ENCODE measurements at regions not wholly inside any gene's neighbourhood (a gene's known extent, or its start where the extent isn't known, plus 50 kb on each side); places are given as distances from the start of the nearest gene placed in this dataset.

DNA sequence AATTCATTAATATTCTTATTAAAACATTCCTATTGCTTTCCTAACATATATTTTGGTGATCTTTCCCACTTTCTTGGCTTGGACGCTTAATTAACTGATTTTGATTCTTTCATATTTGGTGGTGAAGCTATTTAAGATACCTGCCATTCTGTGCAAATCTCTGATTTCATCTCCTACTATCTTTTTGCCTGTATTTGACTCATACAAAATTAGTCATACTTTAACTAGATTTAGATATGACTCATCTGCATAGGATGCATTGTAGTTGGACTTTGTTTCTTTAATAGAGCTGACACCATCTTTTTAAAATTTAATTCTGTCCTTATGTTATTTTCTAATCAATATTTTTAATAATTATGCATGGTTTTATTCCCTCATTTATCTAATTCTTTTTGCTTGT lies 93.8 kb upstream of the PLPPR4 start:
- DNase-seq, result peak; percentile 38

DNA sequence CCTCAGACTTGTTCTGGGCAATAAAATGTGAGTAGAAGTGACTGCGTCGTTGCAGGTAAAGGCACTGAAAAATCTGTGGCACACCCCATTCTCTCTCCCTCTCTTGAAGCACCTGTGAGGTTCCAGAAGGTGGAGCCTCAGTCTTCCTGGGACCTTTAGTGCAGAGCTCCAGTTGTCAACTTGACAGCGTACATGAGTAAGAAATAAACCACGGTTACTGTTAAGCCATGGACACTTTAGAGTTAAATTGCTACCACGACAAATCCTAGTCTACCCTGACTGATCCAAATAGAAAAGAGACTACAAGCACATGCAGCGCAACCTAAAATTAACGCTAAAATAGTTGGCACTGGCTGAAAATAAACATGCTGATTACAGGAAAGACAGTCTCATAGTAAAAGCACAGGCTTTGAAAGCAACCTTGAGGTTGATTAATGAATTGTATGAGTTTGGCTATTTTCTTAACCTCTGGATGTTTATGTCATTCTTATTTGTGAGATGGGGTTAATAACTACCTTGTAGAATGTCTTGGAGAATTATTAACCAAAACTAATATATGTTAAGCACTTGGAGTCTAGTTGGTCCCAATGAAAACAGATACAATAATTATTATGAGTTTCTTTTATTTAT lies 93.0 kb upstream of the PLPPR4 start:
- DNase-seq, result no peak

DNA sequence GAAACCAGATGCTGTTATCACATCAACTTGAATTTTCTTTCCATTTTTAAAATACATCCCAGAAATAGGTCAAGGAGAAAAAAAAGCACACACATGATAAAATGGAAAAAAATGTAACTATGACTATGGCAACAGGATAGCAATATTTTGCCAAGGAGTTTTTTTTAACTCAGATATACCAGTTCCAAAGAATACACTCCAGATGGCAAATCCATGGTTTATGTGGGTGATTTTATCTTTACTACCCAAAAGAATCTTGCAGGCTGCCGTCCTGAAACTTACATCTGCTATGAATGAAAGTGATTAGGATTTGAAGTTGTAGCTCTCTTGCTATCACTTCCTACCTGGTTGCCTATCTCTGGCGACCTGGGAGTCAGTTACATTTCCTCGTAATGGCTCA lies 91.0 kb upstream of the PLPPR4 start:
- peak; percentile 7 for DNase-seq

DNA sequence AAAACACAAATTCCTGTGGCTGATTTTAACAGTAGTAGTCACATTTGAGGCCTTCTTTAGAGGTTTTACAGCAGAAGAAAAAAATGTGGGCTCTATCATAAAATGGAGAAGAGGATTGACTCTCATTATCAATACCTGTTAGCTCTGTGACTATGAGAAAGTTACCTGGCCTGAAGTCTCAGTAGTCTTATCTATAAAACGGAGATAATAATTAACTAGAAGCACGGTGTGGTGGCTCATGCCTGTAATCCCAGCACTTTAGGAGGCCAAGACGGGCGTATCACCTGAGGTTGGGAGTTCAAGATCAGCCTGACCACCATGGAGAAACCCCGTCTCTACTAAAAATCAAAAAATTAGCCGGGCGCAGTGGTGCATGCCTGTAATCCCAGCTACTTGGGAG lies 90.4 kb upstream of the PLPPR4 start:
- no peak for DNase-seq

DNA sequence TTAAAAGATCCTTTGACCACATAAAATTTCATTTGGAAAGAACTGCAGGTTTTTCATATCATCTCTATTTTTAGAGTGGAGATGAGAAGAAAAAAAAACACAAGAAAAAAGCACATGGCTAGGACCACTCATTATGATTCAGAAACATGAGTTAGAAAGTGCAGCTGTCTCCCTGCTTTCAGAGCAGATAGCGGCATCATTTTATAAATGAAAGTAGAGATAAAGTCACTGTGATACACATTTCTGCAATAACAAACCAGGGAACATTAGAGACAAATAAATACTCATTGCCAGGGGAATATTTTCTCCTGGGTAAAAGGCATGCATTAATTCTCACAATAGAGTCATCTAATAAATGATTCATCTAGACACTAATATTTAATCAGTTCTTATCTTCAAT lies 87.5 kb upstream of the PLPPR4 start:
- no peak for DNase-seq

DNA sequence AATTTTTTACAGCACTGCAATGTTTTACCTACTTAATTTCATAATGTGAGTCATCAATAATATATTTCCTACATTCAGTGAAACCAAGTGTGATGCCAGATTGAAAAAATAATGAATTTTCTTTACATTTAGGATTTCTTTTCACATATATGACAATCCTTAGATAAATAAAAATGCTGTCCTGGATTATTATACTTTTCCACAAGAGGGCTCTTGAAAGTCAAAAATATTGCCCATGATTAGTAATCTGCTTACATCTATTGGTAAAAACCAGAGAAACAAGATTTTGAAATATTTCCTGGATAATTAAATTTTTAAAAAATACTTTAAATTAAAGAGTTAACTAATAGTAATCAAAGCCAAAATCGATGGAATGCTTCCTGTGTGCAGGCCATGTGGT lies 86.8 kb upstream of the PLPPR4 start:
- no peak for DNase-seq

DNA sequence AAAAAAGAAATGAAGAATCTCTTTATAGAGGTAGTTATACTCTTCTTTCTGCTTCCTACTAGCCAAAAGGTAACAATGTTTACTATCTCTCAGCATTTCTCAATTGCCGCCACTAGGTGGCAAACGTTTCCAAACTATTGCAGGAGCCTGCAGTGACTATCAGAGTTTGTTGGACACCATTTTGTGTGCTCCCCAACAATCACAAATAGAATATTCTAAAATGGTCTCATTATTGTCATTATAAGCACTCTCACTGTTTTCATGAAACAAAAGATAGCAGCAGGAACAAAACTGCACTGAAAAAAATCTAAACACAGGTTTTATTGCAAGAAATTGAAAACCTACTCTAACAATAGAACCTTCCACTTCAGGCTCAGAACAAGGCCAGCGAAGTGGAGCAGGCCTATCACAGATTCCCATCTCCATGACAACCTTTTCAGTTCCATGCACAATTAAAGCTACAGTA lies 83.9 kb upstream of the PLPPR4 start:
- DNase-seq, result peak; percentile 66

DNA sequence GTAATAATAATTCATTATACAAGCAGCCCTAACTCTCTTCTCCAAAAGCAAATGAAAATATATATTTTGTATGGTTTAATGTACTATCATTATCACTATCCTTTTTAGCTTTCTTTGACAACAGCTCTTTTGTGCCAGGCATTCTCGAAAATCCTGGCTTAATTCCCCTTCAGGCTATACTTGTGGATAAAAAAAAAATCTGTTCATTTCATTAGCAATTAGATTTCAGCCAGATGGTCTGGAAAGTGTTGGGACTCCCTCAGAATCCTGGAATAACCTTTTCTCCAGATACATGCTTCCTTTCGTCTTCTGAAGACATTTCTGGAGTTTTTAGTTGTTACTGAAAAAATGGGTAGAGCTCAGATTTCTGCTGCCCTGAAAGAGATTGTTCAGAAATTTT lies 83.4 kb upstream of the PLPPR4 start:
- no peak for DNase-seq

DNA sequence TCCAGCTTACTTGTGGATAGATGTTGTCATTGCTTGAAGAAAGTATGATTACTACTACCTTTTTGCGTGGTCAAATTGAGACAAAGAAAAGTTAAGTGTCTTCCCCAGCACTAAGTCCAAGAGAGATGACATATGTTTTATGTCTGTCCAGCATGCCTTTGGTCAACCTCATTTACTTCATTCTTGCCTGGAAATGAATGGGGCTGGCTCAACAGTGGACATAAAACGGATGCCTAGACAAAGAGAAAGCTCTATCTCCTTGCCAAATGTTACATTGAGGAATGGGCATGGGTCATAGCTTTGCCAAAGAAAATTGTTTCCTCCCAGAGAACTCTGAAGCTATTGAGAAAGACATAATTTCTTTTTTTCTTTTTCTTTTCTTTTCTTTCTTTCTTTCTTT lies 82.4 kb upstream of the PLPPR4 start:
- peak; percentile 1 for DNase-seq

DNA sequence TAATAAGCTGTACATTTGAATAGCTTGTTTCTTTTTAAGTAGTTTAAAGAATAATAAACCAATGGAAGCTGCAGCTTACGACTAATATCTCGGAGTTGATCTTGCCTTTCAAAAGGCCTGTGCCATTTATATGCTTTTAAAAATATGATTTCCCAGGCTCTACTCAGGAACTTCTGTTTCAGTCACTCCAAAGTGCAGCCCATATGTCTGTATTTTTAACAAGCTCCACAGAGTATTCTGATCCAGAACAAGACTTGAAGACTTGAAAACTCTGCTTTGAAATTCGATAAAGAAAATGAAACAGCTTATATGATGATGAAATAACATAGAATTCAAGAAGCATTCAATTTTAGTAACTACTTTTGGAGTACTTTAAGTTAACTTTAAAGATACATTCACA lies 79.1 kb upstream of the PLPPR4 start:
- DNase-seq, result no peak

DNA sequence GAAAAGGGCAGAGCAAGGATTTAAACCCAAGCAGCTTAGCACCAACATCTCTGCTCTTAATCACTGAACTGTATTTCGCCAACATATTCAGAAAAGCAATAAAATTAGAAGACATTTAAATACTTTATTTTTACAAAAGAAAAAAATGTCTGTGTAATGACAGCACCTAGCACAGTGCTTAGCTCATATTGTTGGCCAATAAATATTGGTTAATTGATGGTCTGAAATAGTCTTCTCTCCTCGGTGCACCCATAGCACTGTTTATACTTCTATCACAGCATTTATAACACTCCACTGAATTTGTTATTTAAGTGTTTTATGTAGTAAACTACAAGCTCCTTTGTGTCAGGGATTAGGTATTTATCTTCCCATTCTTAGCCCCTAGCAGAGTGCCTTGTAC lies 70.9 kb upstream of the PLPPR4 start:
- no peak for DNase-seq

DNA sequence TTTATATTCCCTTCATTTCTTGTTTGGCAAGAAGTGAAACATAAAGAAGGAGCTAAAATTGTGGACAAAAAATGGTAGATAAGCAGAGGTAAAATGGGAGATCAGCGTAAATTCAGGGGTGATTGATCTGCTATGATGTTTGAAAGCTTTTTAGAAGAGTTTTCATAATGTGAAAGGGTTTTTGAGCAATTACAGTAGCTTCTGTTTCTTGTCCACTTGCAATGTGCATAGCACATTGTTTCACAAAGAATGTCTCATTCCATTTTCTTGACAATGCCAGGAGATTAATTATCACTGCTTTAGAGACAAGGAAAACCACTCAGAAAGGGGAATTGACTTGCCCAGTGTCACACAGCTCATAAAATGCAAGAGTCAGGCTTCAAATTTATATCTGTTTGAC lies 65.9 kb upstream of the PLPPR4 start:
- peak; percentile 1 for DNase-seq

DNA sequence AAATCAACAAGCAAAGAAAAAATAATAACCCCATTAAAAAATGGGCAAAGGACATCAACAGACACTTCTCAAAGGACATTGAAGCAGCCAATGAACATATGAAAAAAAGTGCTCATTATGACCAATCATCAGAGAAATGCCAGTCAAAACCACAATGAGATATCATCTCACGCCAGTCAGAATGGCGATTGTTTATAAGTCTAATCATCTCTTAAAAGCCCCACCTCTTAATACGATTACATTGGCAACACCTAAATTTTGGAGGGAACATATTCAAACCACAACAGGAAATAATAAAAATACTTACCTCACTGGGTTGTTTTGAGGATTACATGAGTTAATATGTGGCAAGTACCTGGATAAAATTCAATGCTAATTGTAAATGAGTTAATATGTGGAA lies 57.1 kb upstream of the PLPPR4 start:
- no peak for DNase-seq
